ENCODE measurements at regions not wholly inside any gene's neighbourhood (a gene's known extent, or its start where the extent isn't known, plus 50 kb on each side); places are given as distances from the start of the nearest gene placed in this dataset.

DNA sequence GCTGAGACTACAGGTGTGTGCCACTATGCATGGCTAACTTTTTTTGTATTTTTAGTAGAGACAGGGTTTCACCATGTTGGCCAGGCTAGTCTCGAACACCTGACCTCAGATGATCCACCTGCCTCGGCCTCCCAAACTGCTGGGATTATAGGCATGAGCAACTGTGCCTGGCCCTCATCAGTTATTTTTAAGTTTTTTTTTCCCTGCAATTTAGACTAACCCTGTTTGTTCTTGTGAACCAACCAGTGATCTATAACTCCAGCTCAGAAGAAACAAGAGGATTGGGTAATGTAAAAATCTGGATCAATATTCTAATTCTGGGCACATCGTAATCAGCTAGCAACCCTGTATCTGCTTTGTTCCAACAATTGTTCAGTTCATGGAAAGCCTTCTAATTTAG is 155.7 kb downstream of the NXNL2 start:
- H3K4me1 ChIP-seq (ENCODE audit: insufficient read depth, low read length): peaks cover 6% of the 10 kb centered on the region
- no peak overlapping the region for H3K9ac ChIP-seq (ENCODE audit: low read length)
- H3K79me2 ChIP-seq (ENCODE audit: insufficient read depth, low read length): no peaks in the 10 kb centered on the region
- no peak overlapping the region for H3K4me2 ChIP-seq (ENCODE audit: low read length)
- Mint-ChIP-seq H3K4me3 (ENCODE audit: unreplicated experiment) (no peak overlapping the region), H3K9me3 (ENCODE audit: unreplicated experiment) (peaks cover 11% of the 10 kb centered on the region), H3K4me1 (ENCODE audit: low read depth, unreplicated experiment) (peaks cover 22% of the 10 kb centered on the region), H3K27ac (ENCODE audit: unreplicated experiment) (no peak overlapping the region), H3K36me3 (ENCODE audit: low read depth, unreplicated experiment) (peaks cover 1% of the 10 kb centered on the region), H3K27me3 (ENCODE audit: low read depth, unreplicated experiment) (no peaks in the 10 kb centered on the region)
- H4K20me1 ChIP-seq (ENCODE audit: insufficient read depth, low read length): no peaks in the 10 kb centered on the region
- FAIRE-seq (no peak), DNase-seq (ENCODE audit: low read depth) (no peak)
- TF ChIP-seq EZH2 (IDR thresholded peaks at IDR 0.05; ENCODE audit: insufficient read depth, low read length): no peak
- H3K36me3 ChIP-seq (ENCODE audit: insufficient read depth, low read length): no peaks in the 10 kb centered on the region
- H3K4me3 ChIP-seq (ENCODE audit: insufficient read depth, low read depth, low read length): no peak overlapping the region
- no peaks in the 10 kb centered on the region for H3K27me3 ChIP-seq (ENCODE audit: insufficient read depth, low read length)
- H2AFZ ChIP-seq (ENCODE audit: low read depth, low read length): no peak overlapping the region
- H3K9me3 ChIP-seq (ENCODE audit: insufficient read depth, low read depth, low read length): no peaks in the 10 kb centered on the region
- no peak overlapping the region for H3K27ac ChIP-seq (ENCODE audit: low read depth, low read length)

- H3K79me2 ChIP-seq (ENCODE audit: insufficient read depth, low read length): no peaks in the 10 kb centered on the region
- H3K4me1 Mint-ChIP-seq (ENCODE audit: low read depth, unreplicated experiment): peaks cover 22% of the 10 kb centered on the region
- no peak overlapping the region for H3K4me3 Mint-ChIP-seq (ENCODE audit: unreplicated experiment)
- H4K20me1 ChIP-seq (ENCODE audit: insufficient read depth, low read length): no peaks in the 10 kb centered on the region
- peaks cover 11% of the 10 kb centered on the region for H3K9me3 Mint-ChIP-seq (ENCODE audit: unreplicated experiment)
- no peaks in the 10 kb centered on the region for H3K27me3 Mint-ChIP-seq (ENCODE audit: low read depth, unreplicated experiment)
- no peak overlapping the region for H2AFZ ChIP-seq (ENCODE audit: low read depth, low read length)
- H3K27me3 ChIP-seq (ENCODE audit: insufficient read depth, low read length): no peaks in the 10 kb centered on the region
- no peaks in the 10 kb centered on the region for H3K9me3 ChIP-seq (ENCODE audit: insufficient read depth, low read depth, low read length)
- H3K36me3 ChIP-seq (ENCODE audit: insufficient read depth, low read length): no peaks in the 10 kb centered on the region
- TF ChIP-seq, protein P1, sequence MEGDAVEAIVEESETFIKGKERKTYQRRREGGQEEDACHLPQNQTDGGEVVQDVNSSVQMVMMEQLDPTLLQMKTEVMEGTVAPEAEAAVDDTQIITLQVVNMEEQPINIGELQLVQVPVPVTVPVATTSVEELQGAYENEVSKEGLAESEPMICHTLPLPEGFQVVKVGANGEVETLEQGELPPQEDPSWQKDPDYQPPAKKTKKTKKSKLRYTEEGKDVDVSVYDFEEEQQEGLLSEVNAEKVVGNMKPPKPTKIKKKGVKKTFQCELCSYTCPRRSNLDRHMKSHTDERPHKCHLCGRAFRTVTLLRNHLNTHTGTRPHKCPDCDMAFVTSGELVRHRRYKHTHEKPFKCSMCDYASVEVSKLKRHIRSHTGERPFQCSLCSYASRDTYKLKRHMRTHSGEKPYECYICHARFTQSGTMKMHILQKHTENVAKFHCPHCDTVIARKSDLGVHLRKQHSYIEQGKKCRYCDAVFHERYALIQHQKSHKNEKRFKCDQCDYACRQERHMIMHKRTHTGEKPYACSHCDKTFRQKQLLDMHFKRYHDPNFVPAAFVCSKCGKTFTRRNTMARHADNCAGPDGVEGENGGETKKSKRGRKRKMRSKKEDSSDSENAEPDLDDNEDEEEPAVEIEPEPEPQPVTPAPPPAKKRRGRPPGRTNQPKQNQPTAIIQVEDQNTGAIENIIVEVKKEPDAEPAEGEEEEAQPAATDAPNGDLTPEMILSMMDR (IDR thresholded peaks at IDR 0.05; ENCODE audit: insufficient read depth, low read depth, low read length): no peak
- no peak for TF ChIP-seq EZH2 (IDR thresholded peaks at IDR 0.05; ENCODE audit: insufficient read depth, low read length)
- H3K27ac ChIP-seq (ENCODE audit: low read depth, low read length): no peak overlapping the region
- no peak for FAIRE-seq
- no peak overlapping the region for H3K27ac Mint-ChIP-seq (ENCODE audit: unreplicated experiment)
- no peak overlapping the region for H3K4me3 ChIP-seq (ENCODE audit: insufficient read depth, low read depth, low read length)
- no peak overlapping the region for H3K4me2 ChIP-seq (ENCODE audit: low read length)
- H3K36me3 Mint-ChIP-seq (ENCODE audit: low read depth, unreplicated experiment): peaks cover 1% of the 10 kb centered on the region
- H3K9ac ChIP-seq (ENCODE audit: low read length): no peak overlapping the region
- H3K4me1 ChIP-seq (ENCODE audit: insufficient read depth, low read length): peaks cover 6% of the 10 kb centered on the region
- no peak for DNase-seq (ENCODE audit: low read depth)
Measured at GRCh38 chr9:88691091-88691490, 156.1 kb downstream of the NXNL2 start.

DNA sequence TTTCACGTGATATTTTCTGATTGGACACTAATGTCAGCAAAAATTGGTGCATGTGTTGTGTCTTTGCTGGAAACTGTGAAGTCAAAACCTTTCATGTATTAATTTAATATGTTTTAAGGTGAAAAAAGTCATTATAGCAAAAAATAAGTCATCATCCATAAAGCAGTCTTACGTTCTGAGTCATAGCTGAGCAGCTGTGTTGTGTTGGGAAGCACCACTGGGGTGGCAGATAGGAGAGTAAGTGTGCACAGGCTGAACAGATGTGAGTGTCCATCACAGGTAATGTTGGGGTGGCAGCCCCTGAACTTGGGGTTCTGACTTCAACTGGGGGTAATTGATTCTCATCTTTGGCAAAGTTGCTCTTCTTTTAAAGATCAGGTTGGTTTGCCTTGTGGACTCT is 156.8 kb downstream of the NXNL2 start:
- Mint-ChIP-seq H3K4me1 (ENCODE audit: low read depth, unreplicated experiment) (peaks cover 22% of the 10 kb centered on the region), H3K4me3 (ENCODE audit: unreplicated experiment) (no peak overlapping the region), H3K27me3 (ENCODE audit: low read depth, unreplicated experiment) (no peaks in the 10 kb centered on the region), H3K27ac (ENCODE audit: unreplicated experiment) (no peak overlapping the region), H3K36me3 (ENCODE audit: low read depth, unreplicated experiment) (peaks cover 1% of the 10 kb centered on the region), H3K9me3 (ENCODE audit: unreplicated experiment) (peaks cover 8% of the 10 kb centered on the region)
- Histone ChIP-seq H3K36me3 (ENCODE audit: insufficient read depth, low read length) (no peaks in the 10 kb centered on the region), H3K4me1 (ENCODE audit: insufficient read depth, low read length) (peaks cover 6% of the 10 kb centered on the region), H3K27me3 (ENCODE audit: insufficient read depth, low read length) (no peaks in the 10 kb centered on the region), H3K4me2 (ENCODE audit: low read length) (no peak overlapping the region), H3K9me3 (ENCODE audit: insufficient read depth, low read depth, low read length) (no peaks in the 10 kb centered on the region), H2AFZ (ENCODE audit: low read depth, low read length) (no peak overlapping the region), H3K79me2 (ENCODE audit: insufficient read depth, low read length) (no peaks in the 10 kb centered on the region), H3K9ac (ENCODE audit: low read length) (no peak overlapping the region), H4K20me1 (ENCODE audit: insufficient read depth, low read length) (no peaks in the 10 kb centered on the region), H3K4me3 (ENCODE audit: insufficient read depth, low read depth, low read length) (no peak overlapping the region), H3K27ac (ENCODE audit: low read depth, low read length) (no peak overlapping the region)
- TF ChIP-seq, protein P1 (IDR thresholded peaks at IDR 0.05; ENCODE audit: insufficient read depth, low read depth, low read length): no peak
- no peak for TF ChIP-seq EZH2 (IDR thresholded peaks at IDR 0.05; ENCODE audit: insufficient read depth, low read length)
- no peak for FAIRE-seq
- DNase-seq (ENCODE audit: low read depth): peak; percentile 55

Data from astrocyte (in vitro differentiated cells and primary cell).